ENCODE measurements at regions not wholly inside any gene's neighbourhood (a gene's known extent, or its start where the extent isn't known, plus 50 kb on each side); places are given as distances from the start of the nearest gene placed in this dataset.

- 0 out of 2 replicates have a peak, but pooled peaks have one; percentile 32 for TF ChIP-seq ARID4B (CRISPR knock-in tag; IDR thresholded peaks at IDR 0.05)
- peak; percentile 1 for TF ChIP-seq KDM5B (IDR thresholded peaks at IDR 0.05; ENCODE audit: insufficient replicate concordance, low read depth, low read length)
- 0 out of 2 replicates have a peak, but pooled peaks have one; percentile 22 for TF ChIP-seq KLF16 (IDR thresholded peaks at IDR 0.05)
- 0 out of 2 replicates have a peak, but pooled peaks have one; percentile 5 for TF ChIP-seq GABPA (tag; conservative IDR thresholded peaks at IDR 0.05; ENCODE audit: low read depth)
Observed at GRCh38 chr1:39105841-39106765, 80.0 kb downstream of the NDUFS5 start (continued).
